Stimulated activated naive CD8-positive, alpha-beta T cell treated with anti-CD3 and anti-CD28 coated beads, Interleukin-15, amount 100 ng/mL, for 72 hours (primary cell): ENCODE measurements at regions not wholly inside any gene's neighbourhood (a gene's known extent, or its start where the extent isn't known, plus 50 kb on each side); places are given as distances from the start of the nearest gene placed in this dataset.
A peak's percentile ranks its signal among the peaks of the same experiment; 100 is the strongest.

Source experiments
- ATAC-seq: fragments of 150-1000 bp; cut with Tn5 transposase; 2 replicates; pipeline ENCODE4 v1.10.0; 2021; ENCODE audit warnings: mild to moderate bottlenecking, moderate library complexity
- DNase-seq, 2 donors: peaks; one replicate each; pipeline ENCODE4 v3.0.0; 2021 to 2022
- H3K27ac Mint-ChIP-seq, 2 donors: one replicate each; pipeline ENCODE4 v1.8.0; 2022; ENCODE audit warnings: mild to moderate bottlenecking in 2 of 2, mixed read lengths in 2 of 2, moderate library complexity in 2 of 2
- H3K27me3 Mint-ChIP-seq: one replicate; pipeline ENCODE4 v1.8.0; 2022; ENCODE audit warnings: mixed read lengths
- H3K4me1 Mint-ChIP-seq: one replicate; pipeline ENCODE4 v1.8.0; 2022; ENCODE audit warnings: mild to moderate bottlenecking, mixed read lengths
- H3K4me3 Mint-ChIP-seq, 2 donors: one replicate each; pipeline ENCODE4 v1.8.0; 2022; ENCODE audit warnings: mild to moderate bottlenecking in 2 of 2, mixed read lengths in 2 of 2, moderate library complexity in 1 of 2
- H3K9me3 Mint-ChIP-seq, 2 donors: one replicate each; pipeline ENCODE4 v1.8.0; 2022; ENCODE audit warnings: mixed read lengths in 2 of 2

DNA sequence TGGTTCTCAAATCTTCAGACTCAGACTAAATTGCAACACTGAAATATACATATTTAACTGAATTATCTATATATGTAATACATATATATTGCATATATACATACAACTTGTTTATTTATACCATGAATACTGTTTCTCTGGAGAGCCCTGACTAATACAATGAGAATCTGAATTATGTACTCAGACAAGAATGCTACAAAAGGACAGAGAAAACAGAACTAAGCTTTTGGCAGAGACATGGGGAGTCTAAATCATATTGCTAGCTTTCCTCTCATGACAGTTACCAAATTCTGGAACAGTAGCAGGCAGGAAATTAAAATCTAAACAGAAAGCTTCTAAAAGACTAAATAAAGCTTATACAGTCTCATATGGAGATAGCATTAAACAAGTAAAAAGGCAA lies 142.4 kb upstream of the KCNMB2 start:
- no peak for ATAC-seq
- Mint-ChIP-seq H3K27ac (peak overlapping the region in 1 of 2 donors; percentile 14), H3K9me3 (no peaks in the 10 kb centered on the region), H3K4me3 (no peak overlapping the region), H3K4me1 (no peaks in the 10 kb centered on the region), H3K27me3 (no peaks in the 10 kb centered on the region)
- no peak for DNase-seq

DNA sequence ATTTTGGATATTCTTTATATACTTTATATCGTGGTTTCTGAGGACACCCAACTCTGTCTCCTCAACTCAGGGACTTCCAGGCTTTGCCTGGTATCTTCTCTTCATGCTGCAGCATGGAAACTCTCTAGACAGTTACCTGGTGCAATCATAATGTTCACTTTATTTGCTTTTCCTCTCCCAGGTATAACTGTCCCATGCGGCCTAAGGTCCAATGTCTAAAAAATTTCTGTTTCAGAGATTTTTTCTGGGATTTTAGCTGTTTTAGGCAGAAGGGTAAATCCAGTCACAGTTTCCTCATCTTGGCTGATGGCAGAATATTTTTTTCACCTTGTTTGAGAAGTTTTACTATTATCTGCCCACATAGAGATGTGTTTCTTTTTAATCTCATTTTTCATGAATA lies 139.9 kb upstream of the KCNMB2 start:
- no peak overlapping the region for H3K27ac Mint-ChIP-seq
- no peaks in the 10 kb centered on the region for H3K4me1 Mint-ChIP-seq
- DNase-seq (no peak), ATAC-seq (no peak)
- H3K9me3 Mint-ChIP-seq: peaks cover 0 to 8% of the 10 kb centered on the region in 2 donors
- H3K27me3 Mint-ChIP-seq: no peaks in the 10 kb centered on the region
- no peak overlapping the region for H3K4me3 Mint-ChIP-seq

DNA sequence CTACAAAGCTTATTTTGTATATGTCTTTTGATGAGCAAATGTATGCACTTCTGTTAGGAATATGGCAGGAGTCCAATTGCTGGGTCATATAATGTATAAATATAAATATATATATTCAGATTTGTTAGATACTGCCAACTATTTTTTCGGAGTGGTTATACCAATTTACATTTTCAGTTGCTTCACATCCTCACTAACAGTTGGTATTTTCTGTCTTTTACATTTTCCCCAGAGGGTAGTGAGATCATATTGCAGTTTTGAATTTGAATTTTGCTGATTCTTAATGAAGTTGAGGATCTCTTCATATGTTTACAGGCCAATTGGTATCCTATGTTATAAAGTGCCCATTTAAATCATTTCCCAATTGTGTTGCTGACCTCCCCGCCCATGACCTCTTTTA lies 139.0 kb upstream of the KCNMB2 start:
- Mint-ChIP-seq H3K4me3 (no peak overlapping the region), H3K27me3 (no peaks in the 10 kb centered on the region), H3K9me3 (peaks cover 0 to 8% of the 10 kb centered on the region in 2 donors), H3K27ac (no peak overlapping the region), H3K4me1 (no peaks in the 10 kb centered on the region)
- ATAC-seq: no peak
- DNase-seq: no peak

DNA sequence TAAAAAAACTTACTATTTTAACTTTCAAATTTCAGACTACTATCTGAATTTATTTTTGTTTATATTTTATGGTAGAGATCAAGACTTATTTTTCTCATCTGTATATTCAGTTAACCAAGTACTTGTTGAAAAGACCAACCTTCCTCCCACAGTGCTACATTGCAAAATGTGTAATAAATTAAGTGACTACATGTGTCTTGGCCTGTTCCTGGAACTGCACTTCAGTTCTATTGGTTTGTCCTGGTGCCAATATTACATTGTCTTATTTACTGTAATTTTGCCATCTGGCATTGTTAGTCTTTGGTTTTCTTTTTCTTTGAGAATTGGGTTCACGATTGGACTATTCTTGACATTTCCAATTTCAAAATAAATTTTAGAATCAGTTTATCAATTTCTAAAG lies 138.4 kb upstream of the KCNMB2 start:
- ATAC-seq (no peak), DNase-seq (no peak)
- Mint-ChIP-seq H3K9me3 (peaks cover 0 to 8% of the 10 kb centered on the region in 2 donors), H3K4me1 (no peaks in the 10 kb centered on the region), H3K27me3 (no peaks in the 10 kb centered on the region), H3K4me3 (no peak overlapping the region), H3K27ac (no peak overlapping the region)

DNA sequence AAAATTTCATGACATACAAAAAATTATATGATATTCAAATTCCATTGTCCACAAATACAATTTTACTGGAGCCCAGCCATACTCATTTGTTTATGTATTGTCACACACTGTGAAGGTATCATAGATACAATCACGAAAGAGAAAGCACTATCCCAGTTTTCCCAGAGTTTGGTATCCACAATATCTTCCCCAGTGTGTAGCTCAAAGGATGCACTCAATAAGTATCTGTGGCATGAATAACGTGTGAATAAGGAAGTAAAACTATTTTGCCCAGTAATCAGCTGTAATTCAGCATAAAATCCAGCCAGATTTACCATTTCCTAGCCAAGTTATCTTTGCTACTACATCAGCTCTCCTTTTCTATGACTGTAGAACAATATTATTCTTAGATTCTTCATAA lies 131.3 kb upstream of the KCNMB2 start:
- Mint-ChIP-seq H3K4me1 (no peaks in the 10 kb centered on the region), H3K4me3 (no peak overlapping the region), H3K27me3 (peaks cover 8% of the 10 kb centered on the region), H3K27ac (no peak overlapping the region), H3K9me3 (peaks cover 0 to 8% of the 10 kb centered on the region in 2 donors)
- DNase-seq (no peak), ATAC-seq (no peak)

DNA sequence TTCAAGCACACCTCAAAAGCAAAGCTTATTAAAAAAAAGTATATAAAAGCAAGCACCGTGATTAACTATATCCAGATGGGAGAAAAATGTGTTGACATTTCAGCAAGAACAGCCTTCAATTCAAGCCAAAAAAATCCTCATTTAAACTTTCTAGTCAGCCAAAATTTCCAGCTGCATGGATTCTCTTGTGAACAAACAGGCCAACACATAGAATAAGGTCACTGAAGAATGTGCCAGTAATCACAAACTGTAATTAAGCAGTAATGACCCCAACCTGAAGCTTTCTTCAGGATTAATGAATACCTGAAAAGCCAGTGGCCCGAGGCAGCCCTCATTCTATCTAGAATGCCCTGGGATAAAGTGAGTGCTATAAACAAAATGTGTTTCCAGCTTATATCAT lies 130.7 kb upstream of the KCNMB2 start:
- H3K4me3 Mint-ChIP-seq: no peak overlapping the region
- ATAC-seq: no peak
- H3K9me3 Mint-ChIP-seq: peaks cover 0 to 8% of the 10 kb centered on the region in 2 donors
- H3K27ac Mint-ChIP-seq: no peak overlapping the region
- no peak for DNase-seq
- H3K27me3 Mint-ChIP-seq: peaks cover 11% of the 10 kb centered on the region
- H3K4me1 Mint-ChIP-seq: no peaks in the 10 kb centered on the region

DNA sequence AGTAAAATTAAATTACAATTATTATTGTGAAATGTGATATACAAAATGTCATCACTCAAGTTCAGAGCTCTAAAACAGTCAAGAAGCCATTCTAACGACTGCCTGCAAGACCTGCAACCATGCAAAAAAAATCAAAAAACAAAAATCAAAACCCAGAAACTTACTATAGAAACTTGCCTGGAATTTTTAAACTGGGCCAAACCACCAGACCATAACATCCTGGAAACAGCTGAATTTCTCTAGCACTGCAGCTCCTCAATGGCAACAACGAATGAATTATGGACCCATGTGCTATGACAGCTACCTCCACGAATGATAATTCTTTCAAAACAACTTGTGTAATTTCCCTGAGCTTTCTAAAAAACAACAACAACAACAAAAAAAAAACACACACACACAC lies 130.0 kb upstream of the KCNMB2 start:
- no peak for ATAC-seq
- no peaks in the 10 kb centered on the region for H3K4me1 Mint-ChIP-seq
- H3K27me3 Mint-ChIP-seq: peaks cover 17% of the 10 kb centered on the region
- peaks cover 0 to 1% of the 10 kb centered on the region in 2 donors for H3K9me3 Mint-ChIP-seq
- no peak overlapping the region for H3K4me3 Mint-ChIP-seq
- DNase-seq: no peak
- peak overlapping the region in 1 of 2 donors; percentile 58 for H3K27ac Mint-ChIP-seq

DNA sequence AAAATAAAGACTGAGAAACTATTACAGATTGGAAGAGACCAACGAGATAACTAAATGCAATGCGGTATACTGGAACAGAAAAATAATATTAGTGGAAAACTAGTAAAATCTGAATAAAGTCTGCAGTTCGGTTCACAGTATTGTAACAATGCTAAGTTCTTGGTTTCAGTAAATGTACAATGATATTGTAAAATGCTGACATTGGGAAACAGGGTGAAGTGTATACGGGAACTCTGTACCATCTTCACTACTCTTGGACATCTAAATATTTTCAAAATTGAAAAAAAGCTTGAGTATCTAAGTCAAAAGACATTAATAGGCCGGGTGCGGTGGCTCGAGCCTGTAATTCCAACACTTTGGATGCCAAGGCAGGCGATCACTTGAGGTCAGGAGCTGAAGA lies 120.9 kb upstream of the KCNMB2 start:
- no peaks in the 10 kb centered on the region for H3K9me3 Mint-ChIP-seq
- DNase-seq (no peak), ATAC-seq (no peak)

DNA sequence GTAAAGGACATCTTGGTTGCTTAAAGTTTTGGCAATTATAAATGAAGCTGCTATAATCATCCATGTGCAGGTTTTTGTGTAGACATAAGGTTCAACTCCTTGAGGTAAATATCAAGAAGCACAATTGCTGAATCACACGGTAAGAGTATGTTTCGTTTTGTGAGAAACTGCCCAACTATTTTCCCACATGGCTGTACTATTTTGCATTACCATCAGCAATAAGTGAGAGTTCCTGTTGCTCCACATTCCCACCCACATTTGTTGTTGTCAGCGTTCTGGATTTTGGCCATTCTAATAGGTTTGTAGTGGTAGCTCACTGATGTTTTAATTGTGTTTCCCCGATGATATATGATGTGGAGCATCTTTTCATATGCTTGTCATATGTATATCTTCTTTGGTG lies 118.5 kb upstream of the KCNMB2 start:
- Mint-ChIP-seq H3K27me3 (peaks cover 9% of the 10 kb centered on the region), H3K4me1 (no peaks in the 10 kb centered on the region), H3K27ac (no peak overlapping the region), H3K4me3 (no peak overlapping the region), H3K9me3 (no peaks in the 10 kb centered on the region)
- ATAC-seq: no peak
- DNase-seq: no peak

More for the DNA sequence above, 120.9 kb upstream of the KCNMB2 start:
- Mint-ChIP-seq H3K4me1 (no peaks in the 10 kb centered on the region), H3K27ac (no peak overlapping the region), H3K27me3 (peaks cover 17% of the 10 kb centered on the region), H3K4me3 (no peak overlapping the region)

DNA sequence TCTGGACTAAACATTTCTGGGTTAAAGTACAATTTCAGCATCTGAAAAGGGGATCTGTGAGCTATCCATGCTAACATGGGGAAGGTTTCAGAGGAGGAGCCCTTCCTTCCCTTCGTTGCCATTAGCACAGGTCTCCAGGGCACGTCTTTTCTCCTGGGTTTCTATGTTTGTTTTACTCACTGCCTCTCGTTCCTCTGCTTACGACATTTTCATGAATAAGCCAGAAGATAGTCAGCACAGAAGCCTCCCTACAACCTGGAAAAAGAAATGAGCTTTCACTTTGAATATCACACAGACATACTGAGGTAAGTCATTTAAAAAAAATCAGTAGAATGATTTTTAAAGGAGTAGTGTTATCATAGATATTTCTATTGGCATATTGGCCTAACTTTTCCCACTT lies 117.2 kb upstream of the KCNMB2 start:
- Mint-ChIP-seq H3K4me1 (no peaks in the 10 kb centered on the region), H3K4me3 (no peak overlapping the region), H3K27me3 (no peaks in the 10 kb centered on the region), H3K9me3 (no peaks in the 10 kb centered on the region), H3K27ac (no peak overlapping the region)
- ATAC-seq (no peak), DNase-seq (no peak)

DNA sequence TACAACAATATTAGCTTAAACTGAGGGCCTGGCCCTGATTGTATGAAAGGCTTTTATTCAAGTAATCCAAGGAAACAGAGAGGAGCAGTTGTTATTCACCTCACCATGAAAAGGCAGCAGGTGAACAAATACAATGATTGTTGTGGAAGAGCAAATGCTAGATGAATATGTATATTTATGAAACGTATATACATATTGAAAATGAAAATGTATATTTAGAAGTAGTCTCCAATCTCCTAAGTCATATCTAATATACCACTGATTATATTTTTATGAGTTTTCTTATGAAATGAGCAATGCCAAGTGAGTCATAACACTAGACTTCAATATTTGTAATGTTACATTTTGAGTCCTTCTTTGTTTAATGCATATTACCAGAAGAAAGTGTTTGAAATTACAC lies 116.2 kb upstream of the KCNMB2 start:
- ATAC-seq (no peak), DNase-seq (no peak)
- H3K27me3 Mint-ChIP-seq: no peaks in the 10 kb centered on the region
- H3K27ac Mint-ChIP-seq: no peak overlapping the region
- H3K9me3 Mint-ChIP-seq: no peaks in the 10 kb centered on the region
- no peaks in the 10 kb centered on the region for H3K4me1 Mint-ChIP-seq
- no peak overlapping the region for H3K4me3 Mint-ChIP-seq

DNA sequence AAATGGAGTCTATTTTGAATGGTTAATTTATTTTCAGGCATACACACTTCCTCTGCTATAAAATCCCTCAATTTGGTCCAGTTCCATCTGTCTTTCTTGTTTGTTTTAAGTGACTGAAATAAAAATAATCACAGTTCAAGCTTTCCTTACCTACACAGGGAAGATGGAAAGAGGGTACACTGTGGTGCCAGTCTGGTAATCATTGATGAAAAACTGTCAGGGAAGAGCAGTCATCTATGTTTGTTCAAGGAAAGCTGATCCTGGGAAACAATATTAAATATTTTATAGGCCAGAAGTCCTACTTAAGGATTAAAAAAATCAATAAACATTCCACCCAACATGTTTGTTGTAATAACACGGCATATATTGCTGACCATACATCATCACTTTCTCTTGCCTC lies 115.2 kb upstream of the KCNMB2 start:
- Mint-ChIP-seq H3K27ac (no peak overlapping the region), H3K4me3 (no peak overlapping the region), H3K4me1 (no peaks in the 10 kb centered on the region), H3K27me3 (no peaks in the 10 kb centered on the region), H3K9me3 (no peaks in the 10 kb centered on the region)
- DNase-seq (no peak), ATAC-seq (no peak)

DNA sequence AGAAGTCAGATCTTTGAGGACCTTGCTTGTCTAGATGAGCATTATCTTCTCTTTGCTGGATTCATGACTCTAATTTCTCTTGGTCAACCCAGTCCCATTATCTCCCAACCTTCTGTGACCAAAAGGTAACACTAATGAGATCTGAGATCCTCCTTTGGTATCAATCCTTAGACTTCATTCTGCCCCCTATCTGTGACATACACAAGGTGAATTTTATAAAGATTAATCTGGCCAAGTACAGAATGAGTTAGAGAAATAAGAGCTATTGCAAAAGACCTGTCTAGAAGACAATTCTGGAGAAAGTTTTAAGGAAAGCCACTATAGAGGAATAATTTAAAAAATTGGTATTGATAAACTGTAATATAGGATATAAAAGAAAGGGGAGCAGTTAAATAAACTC lies 113.8 kb upstream of the KCNMB2 start:
- Mint-ChIP-seq H3K4me1 (no peaks in the 10 kb centered on the region), H3K4me3 (no peak overlapping the region), H3K27me3 (peaks cover 9% of the 10 kb centered on the region), H3K9me3 (peaks cover 0 to 6% of the 10 kb centered on the region in 2 donors), H3K27ac (no peak overlapping the region)
- ATAC-seq (no peak), DNase-seq (no peak)

DNA sequence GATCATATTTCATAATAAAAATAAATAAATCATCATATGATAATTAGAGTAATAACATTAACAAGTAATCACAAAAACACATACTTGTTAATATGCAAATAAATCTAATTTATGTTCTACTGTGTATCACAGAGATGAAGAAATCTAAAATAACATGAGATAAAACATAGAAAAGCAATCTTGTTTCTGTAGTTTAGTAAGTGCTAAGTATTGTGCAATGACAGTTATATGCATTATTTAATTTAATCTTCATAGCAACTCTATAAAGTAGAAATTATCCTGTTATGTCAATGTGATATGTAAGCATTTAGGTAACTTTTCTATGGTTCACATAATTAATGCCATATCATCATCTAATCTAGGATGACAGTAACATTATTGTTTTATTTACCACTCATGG lies 108.2 kb upstream of the KCNMB2 start:
- Mint-ChIP-seq H3K4me3 (no peak overlapping the region), H3K4me1 (no peaks in the 10 kb centered on the region), H3K27me3 (peaks cover 11% of the 10 kb centered on the region), H3K9me3 (peaks cover 0 to 7% of the 10 kb centered on the region in 2 donors), H3K27ac (no peak overlapping the region)
- ATAC-seq (no peak), DNase-seq (no peak)

DNA sequence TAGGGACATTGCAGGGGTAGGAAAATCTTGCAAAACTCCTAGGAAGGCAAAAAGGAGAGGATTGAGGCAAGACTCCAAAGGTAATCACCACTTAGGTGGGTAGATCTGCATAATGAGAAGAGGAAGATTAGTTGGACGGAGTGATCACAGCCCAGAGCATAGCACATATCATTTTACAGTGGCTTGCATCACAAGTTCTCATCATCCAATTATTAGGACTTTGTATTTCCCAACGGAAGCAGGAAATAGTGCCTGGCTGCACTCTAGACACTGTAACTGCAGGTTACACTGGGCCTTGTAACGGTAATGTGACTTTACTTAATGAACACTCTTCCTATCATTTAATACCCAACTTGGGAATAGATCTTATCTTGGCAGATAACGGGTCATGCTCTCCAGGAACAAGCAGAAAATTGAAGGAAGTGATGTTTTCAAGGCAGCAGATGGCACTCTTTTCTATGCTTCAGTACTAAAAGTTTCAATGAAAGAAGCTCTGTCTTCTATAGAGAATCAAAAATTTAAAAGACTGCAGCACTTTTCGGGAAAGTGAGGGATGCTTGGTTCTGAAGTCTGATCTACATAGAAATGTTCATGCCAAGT lies 101.9 kb upstream of the KCNMB2 start:
- Mint-ChIP-seq H3K9me3 (no peaks in the 10 kb centered on the region), H3K27ac (no peak overlapping the region), H3K27me3 (no peaks in the 10 kb centered on the region), H3K4me3 (no peak overlapping the region), H3K4me1 (no peaks in the 10 kb centered on the region)
- no peak for ATAC-seq
- no peak for DNase-seq

DNA sequence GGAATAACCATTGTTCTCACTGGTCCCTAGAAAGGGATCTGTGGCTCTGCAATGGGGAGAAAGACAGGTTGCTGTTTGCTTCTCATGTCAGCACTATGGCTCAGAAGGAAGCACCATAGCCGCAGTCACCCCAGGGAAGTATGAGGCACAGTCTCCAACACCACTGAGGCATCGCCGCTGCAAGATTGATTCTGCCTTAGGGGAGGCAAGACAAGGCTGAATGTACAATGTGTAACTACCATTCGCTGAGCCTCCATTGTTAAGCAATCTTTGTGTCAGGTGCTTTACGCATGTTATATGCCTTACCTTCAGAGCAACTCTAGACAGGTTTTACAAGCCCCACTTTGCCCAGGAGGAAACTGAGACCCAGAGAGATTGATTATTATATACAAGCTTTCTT lies 100.7 kb upstream of the KCNMB2 start:
- no peak overlapping the region for H3K27ac Mint-ChIP-seq
- no peaks in the 10 kb centered on the region for H3K9me3 Mint-ChIP-seq
- DNase-seq (no peak), ATAC-seq (no peak)
- H3K4me3 Mint-ChIP-seq: no peak overlapping the region
- H3K4me1 Mint-ChIP-seq: no peaks in the 10 kb centered on the region
- no peaks in the 10 kb centered on the region for H3K27me3 Mint-ChIP-seq

DNA sequence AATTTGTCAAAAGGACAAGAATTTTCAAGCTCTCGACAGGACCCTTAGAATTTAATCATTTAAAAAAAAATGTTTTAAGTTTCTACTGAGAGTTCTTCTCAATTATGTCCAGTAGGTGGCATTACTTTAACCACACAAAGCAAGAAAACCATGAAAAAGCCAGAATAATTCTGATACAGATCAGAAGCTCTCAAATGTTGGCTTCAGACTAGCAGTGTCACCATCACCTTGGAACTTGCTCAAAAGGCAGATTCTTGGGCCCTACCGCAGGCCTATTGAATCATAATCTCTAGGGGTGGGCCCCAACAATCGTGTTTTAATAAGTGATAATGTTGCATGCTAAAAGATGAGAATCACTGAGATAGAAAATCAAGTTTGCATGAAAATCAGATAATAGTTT lies 99.5 kb upstream of the KCNMB2 start:
- ATAC-seq (no peak), DNase-seq (no peak)
- Mint-ChIP-seq H3K4me3 (no peak overlapping the region), H3K4me1 (no peaks in the 10 kb centered on the region), H3K27ac (no peak overlapping the region), H3K27me3 (no peaks in the 10 kb centered on the region), H3K9me3 (no peaks in the 10 kb centered on the region)
